SH-SY5Y (cell line): ENCODE measurements at regions not wholly inside any gene's neighbourhood (a gene's known extent, or its start where the extent isn't known, plus 50 kb on each side); places are given as distances from the start of the nearest gene placed in this dataset.

ENCODE experiments used
- GATA2 ChIP-seq: IDR thresholded peaks from 2 replicates; pipeline ENCODE4 v1.6.1; 2011; ENCODE audit warnings: mild to moderate bottlenecking, low read depth, low read length
- GATA3 ChIP-seq: IDR thresholded peaks from 2 replicates; pipeline ENCODE4 v1.6.1; 2011; ENCODE audit warnings: low read depth, mild to moderate bottlenecking, low read length, moderate library complexity

GRCh38 chr17:71488851-71489250 lies 632.0 kb upstream of the SOX9 start:
- TF ChIP-seq GATA2 (no peak), GATA3 (no peak)
